ENCODE measurements at regions not wholly inside any gene's neighbourhood (a gene's known extent, or its start where the extent isn't known, plus 50 kb on each side); places are given as distances from the start of the nearest gene placed in this dataset.

DNA sequence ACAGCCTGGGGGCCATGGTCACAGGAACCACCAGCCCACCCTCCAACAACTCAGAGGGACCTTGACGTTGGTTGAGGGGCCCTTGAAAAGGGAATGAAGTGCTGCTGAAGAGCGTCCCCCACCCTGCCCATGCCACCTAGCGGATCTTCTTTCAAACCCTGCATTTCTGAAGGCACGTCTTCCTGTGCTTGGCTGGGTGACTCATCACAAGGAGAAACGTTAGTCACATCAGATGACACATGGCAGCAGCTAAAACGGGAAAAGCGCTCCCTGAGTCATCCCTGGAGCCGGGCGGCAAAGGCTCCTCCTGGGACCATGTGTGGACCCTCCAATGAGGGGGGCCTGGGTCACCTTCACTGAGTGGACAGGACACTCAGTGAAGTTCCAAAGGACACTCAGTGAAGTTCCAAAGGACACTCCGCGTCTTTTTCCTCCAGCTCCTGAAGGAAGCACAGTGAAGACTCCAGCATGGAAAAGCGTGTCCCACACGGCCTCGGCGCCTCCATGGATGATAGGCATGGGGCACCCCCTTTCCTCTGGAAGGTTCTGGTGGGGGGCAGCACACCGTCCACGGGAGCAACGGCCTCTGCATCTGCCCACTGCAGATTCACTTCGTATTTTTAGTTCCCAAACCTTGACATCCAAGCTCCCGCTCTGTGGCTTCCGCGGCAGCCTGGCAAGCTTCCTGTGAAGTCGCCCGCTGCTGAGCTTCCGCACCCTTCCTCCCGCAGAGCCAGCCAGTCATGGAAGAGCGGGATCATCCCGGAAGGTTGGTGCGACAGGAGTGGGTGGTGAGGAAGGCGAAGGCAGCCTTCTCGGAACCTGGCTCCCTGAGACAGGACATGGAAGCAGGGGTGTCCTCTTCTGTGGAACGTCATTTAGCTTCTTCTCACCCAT is 383.4 kb downstream of the VRK1 start:
- Histone ChIP-seq H3K27ac (ENCODE audit: low read length) (no peak overlapping the region), H3K4me1 (ENCODE audit: control insufficient read depth, insufficient read depth, low read length) (no peaks in the 10 kb centered on the region), H3K36me3 (ENCODE audit: control insufficient read depth, insufficient read depth, low read length) (no peaks in the 10 kb centered on the region), H3K9me3 (ENCODE audit: control insufficient read depth, insufficient read depth, low read length) (no peaks in the 10 kb centered on the region), H3K4me3 (ENCODE audit: low read length) (no peak overlapping the region), H3K27me3 (ENCODE audit: control insufficient read depth, insufficient read depth, low read length) (no peaks in the 10 kb centered on the region)
- Mint-ChIP-seq H3K27me3 (ENCODE audit: low read depth in 2 of 2) (peaks cover 6 to 9% of the 10 kb centered on the region in 2 donors), H3K27ac (peak overlapping the region in 1 of 2 donors; percentile 27), H3K36me3 (no peaks in the 10 kb centered on the region), H3K4me3 (no peak overlapping the region), H3K4me1 (peaks cover 6 to 28% of the 10 kb centered on the region in 2 donors), H3K9me3 (peaks cover 0 to 4% of the 10 kb centered on the region in 2 donors)
- ATAC-seq (no peak), DNase-seq (no peak)
- WGBS (ENCODE audit: insufficient coverage), result 89% methylated on average over 32 of the region's 32 CpGs
- no peak for TF ChIP-seq CTCF (IDR thresholded peaks at IDR 0.05)
- intact Hi-C loops (cut with micrococcal nuclease), result loop anchor here (10.0 kb wide), 2 partner anchors 404 to 604 kb away; no protein-coding TSS in a partner anchor

- peaks cover 12 to 16% of the 10 kb centered on the region in 2 donors for H3K4me1 Mint-ChIP-seq
- intact Hi-C loops (cut with micrococcal nuclease), result loop anchor here (10.0 kb wide), 2 partner anchors 400 to 600 kb away; no protein-coding TSS in a partner anchor
- Histone ChIP-seq H3K27me3 (ENCODE audit: control insufficient read depth, insufficient read depth, low read length) (no peaks in the 10 kb centered on the region), H3K27ac (ENCODE audit: low read length) (no peak overlapping the region), H3K4me1 (ENCODE audit: control insufficient read depth, insufficient read depth, low read length) (no peaks in the 10 kb centered on the region), H3K9me3 (ENCODE audit: control insufficient read depth, insufficient read depth, low read length) (no peaks in the 10 kb centered on the region), H3K4me3 (ENCODE audit: low read length) (no peak overlapping the region), H3K36me3 (ENCODE audit: control insufficient read depth, insufficient read depth, low read length) (no peaks in the 10 kb centered on the region)
- H3K36me3 Mint-ChIP-seq, result no peaks in the 10 kb centered on the region
- DNase-seq, result peak in 1 of 2 donors; percentile 64
- H3K27me3 Mint-ChIP-seq (ENCODE audit: low read depth in 2 of 2), result peaks cover 6 to 20% of the 10 kb centered on the region in 2 donors
- peak overlapping the region in 1 of 2 donors; percentile 27 for H3K27ac Mint-ChIP-seq
- peaks cover 0 to 4% of the 10 kb centered on the region in 2 donors for H3K9me3 Mint-ChIP-seq
- no peak for TF ChIP-seq CTCF (IDR thresholded peaks at IDR 0.05)
- 35% methylated on average over 6 of the region's 6 CpGs for WGBS (ENCODE audit: insufficient coverage)
- H3K4me3 Mint-ChIP-seq, result no peak overlapping the region
- peak; percentile 55 to 72 (median 60) for ATAC-seq
These were observed 388.0 kb downstream of the VRK1 start for GRCh38 chr14:97185186-97185585.

DNA sequence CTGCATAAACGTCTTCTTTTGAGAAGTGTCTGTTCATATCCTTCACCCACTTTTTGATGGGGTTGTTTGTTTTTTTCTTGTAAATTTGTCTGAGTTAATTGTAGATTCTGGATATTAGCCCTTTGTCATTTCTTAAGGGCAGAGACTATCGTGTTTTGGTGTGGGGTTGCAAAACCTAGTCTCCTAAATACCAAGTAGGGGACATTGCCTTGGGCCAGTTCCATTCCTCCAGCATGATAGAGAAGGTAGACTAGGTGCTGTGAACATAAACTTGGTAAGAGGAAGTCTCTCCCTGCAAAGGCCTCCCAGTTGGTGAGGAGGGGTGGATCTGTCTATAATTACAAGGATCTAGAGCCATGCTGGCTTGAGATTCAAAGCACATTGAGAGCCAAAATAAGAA is 390.7 kb downstream of the VRK1 start:
- Histone ChIP-seq H3K9me3 (ENCODE audit: control insufficient read depth, insufficient read depth, low read length) (no peaks in the 10 kb centered on the region), H3K27ac (ENCODE audit: low read length) (no peak overlapping the region), H3K36me3 (ENCODE audit: control insufficient read depth, insufficient read depth, low read length) (no peaks in the 10 kb centered on the region), H3K4me3 (ENCODE audit: low read length) (no peak overlapping the region), H3K27me3 (ENCODE audit: control insufficient read depth, insufficient read depth, low read length) (no peaks in the 10 kb centered on the region), H3K4me1 (ENCODE audit: control insufficient read depth, insufficient read depth, low read length) (no peaks in the 10 kb centered on the region)
- intact Hi-C loops (cut with micrococcal nuclease), result loop anchor here (10.0 kb wide), 2 partner anchors 397 to 597 kb away; no protein-coding TSS in a partner anchor
- Mint-ChIP-seq H3K9me3 (no peaks in the 10 kb centered on the region), H3K36me3 (no peaks in the 10 kb centered on the region), H3K27me3 (ENCODE audit: low read depth in 2 of 2) (peaks cover 3 to 37% of the 10 kb centered on the region in 2 donors), H3K27ac (no peak overlapping the region), H3K4me3 (no peak overlapping the region), H3K4me1 (peaks cover 12% of the 10 kb centered on the region in 2 donors)
- no peak for TF ChIP-seq CTCF (IDR thresholded peaks at IDR 0.05)
- DNase-seq, result no peak
- WGBS (ENCODE audit: insufficient coverage), result no CpG with 5 or more reads among the region's 2 CpGs
- no peak for ATAC-seq
